ENCODE measurements at regions not wholly inside any gene's neighbourhood (a gene's known extent, or its start where the extent isn't known, plus 50 kb on each side); places are given as distances from the start of the nearest gene placed in this dataset.

DNA sequence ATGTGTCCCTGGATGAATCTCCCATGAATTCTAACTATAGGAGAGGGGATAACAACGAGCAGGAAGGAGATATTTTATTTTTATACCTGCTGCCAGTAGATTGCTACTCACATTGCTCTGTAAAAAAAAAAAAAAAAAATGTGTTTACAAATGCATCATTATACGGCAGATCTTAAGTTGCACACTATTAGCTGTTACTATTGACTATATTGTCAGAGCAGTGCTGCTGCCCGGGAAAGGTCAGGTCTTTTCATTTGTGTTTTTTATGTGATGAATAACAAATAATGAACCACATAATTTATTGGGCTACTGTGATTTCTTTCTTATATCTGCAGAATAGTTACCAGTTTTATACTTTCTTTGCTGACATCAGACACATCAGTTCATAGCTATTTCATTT, 393.3 kb downstream of the C6orf118 start:
- DNase-seq, result no peak
- no peak overlapping the region for H3K4me3 Mint-ChIP-seq
- H3K9me3 Mint-ChIP-seq, result peaks cover 4% of the 10 kb centered on the region
- no peaks in the 10 kb centered on the region for H3K4me1 Mint-ChIP-seq
- H3K36me3 Mint-ChIP-seq (ENCODE audit: low read depth), result no peaks in the 10 kb centered on the region
- ATAC-seq, result no peak
- no peak overlapping the region for H3K27ac Mint-ChIP-seq
- H3K27me3 Mint-ChIP-seq, result no peaks in the 10 kb centered on the region

DNA sequence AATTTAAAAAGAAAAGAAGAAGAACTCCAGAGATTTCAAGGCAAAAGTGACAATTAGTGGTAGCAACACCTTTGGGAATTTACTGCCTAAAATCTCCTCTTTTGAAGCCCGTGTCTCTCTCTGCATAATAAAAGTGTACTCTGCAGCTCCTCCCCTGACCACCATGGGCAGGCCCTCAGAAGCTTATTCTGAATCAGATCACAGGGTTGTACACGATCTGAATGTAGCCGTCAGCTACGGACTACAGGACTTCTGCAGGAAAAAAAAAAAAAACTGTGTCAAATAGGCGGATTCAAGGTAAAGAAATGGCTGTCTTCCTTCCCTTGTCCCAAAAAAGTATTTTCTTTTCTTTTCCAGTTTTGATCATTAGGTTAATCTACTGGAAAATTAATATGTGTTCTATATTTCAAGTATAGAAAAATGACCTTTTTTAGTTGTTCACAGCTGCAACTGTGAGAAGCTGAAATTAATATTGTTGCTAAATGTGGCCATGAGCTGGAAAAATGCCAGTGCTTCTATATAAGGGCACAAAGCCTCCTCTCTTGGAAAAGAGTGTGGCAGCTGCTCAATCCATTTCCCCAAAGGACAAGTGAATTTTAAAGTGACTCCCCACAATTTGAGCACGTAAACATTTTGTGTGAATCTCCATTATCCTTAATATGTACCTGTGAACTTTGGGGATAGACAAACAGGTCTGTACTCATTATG, 397.4 kb downstream of the C6orf118 start:
- DNase-seq (no peak), ATAC-seq (no peak)
- Mint-ChIP-seq H3K36me3 (ENCODE audit: low read depth) (no peaks in the 10 kb centered on the region), H3K9me3 (no peaks in the 10 kb centered on the region), H3K27ac (no peak overlapping the region), H3K4me1 (no peaks in the 10 kb centered on the region), H3K4me3 (no peak overlapping the region), H3K27me3 (no peaks in the 10 kb centered on the region)

GRCh38 chr6:164911151-164911550, 398.3 kb downstream of the C6orf118 start:
- no peak overlapping the region for H3K27ac Mint-ChIP-seq
- H3K27me3 Mint-ChIP-seq, result no peaks in the 10 kb centered on the region
- H3K36me3 Mint-ChIP-seq (ENCODE audit: low read depth), result no peaks in the 10 kb centered on the region
- H3K9me3 Mint-ChIP-seq, result no peaks in the 10 kb centered on the region
- H3K4me3 Mint-ChIP-seq, result no peak overlapping the region
- H3K4me1 Mint-ChIP-seq, result no peaks in the 10 kb centered on the region
- ATAC-seq (no peak), DNase-seq (no peak)

- no peak overlapping the region for H3K27ac Mint-ChIP-seq
- ATAC-seq, result no peak
- H3K27me3 Mint-ChIP-seq, result no peaks in the 10 kb centered on the region
- DNase-seq, result no peak
- H3K9me3 Mint-ChIP-seq, result no peaks in the 10 kb centered on the region
- no peaks in the 10 kb centered on the region for H3K4me1 Mint-ChIP-seq
- H3K36me3 Mint-ChIP-seq (ENCODE audit: low read depth), result no peaks in the 10 kb centered on the region
- H3K4me3 Mint-ChIP-seq, result no peak overlapping the region
Observed at GRCh38 chr6:164906766-164907165, 402.6 kb downstream of the C6orf118 start.

DNA sequence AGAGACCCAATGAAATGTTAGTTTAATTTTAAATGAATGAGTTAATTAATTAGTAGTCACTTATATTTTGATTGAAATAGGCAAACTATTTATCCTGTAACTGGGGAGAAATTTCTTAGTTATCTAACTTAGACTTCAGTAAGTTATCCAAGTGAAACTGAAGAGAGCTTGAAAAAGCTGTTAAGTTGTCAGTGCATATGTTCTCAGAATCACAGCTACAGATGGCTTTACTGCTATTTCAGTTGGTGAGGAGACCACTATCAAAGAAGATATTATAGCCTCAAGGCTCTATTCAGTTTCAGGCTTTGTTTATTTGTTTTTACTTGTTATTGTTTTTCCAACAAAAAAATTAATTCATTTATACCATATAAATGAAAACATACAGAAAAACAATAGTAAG, 404.1 kb downstream of the C6orf118 start:
- ATAC-seq (no peak), DNase-seq (no peak)
- H3K27ac Mint-ChIP-seq, result no peak overlapping the region
- H3K4me3 Mint-ChIP-seq, result no peak overlapping the region
- H3K9me3 Mint-ChIP-seq, result no peaks in the 10 kb centered on the region
- H3K4me1 Mint-ChIP-seq, result no peaks in the 10 kb centered on the region
- no peaks in the 10 kb centered on the region for H3K36me3 Mint-ChIP-seq (ENCODE audit: low read depth)
- H3K27me3 Mint-ChIP-seq, result no peaks in the 10 kb centered on the region

- Mint-ChIP-seq H3K4me1 (no peaks in the 10 kb centered on the region), H3K27ac (no peak overlapping the region), H3K4me3 (no peak overlapping the region), H3K9me3 (peaks cover 15% of the 10 kb centered on the region), H3K36me3 (ENCODE audit: low read depth) (no peaks in the 10 kb centered on the region), H3K27me3 (no peaks in the 10 kb centered on the region)
- DNase-seq, result no peak
- ATAC-seq, result no peak
Observed at GRCh38 chr6:164898412-164898811, 411.0 kb downstream of the C6orf118 start.

- ATAC-seq (no peak), DNase-seq (no peak)
- Mint-ChIP-seq H3K27ac (no peak overlapping the region), H3K36me3 (ENCODE audit: low read depth) (no peaks in the 10 kb centered on the region), H3K9me3 (peaks cover 15% of the 10 kb centered on the region), H3K4me3 (no peak overlapping the region), H3K27me3 (no peaks in the 10 kb centered on the region), H3K4me1 (no peaks in the 10 kb centered on the region)
Observed at GRCh38 chr6:164897523-164898235, 411.7 kb downstream of the C6orf118 start.

DNA sequence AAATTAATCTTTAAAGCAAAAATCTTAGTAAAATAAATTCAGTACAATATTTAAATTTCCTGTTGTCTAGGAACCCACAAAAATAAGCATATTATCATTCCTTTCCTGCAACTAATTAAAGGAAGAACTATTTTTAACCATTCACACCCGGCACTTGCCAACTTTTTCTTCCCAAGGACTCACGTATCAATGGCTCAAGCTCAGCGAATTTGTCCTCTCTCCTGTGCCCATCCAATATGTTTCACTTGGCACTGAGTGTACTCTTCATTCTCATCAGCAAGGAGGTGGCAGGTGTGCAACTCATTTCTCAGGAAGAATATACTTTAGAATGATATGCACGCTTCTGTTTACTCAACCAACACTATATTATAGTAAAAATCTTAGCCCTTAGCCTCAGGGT, 419.4 kb downstream of the C6orf118 start:
- Mint-ChIP-seq H3K27me3 (no peaks in the 10 kb centered on the region), H3K27ac (no peak overlapping the region), H3K36me3 (ENCODE audit: low read depth) (no peaks in the 10 kb centered on the region), H3K4me3 (no peak overlapping the region), H3K4me1 (no peaks in the 10 kb centered on the region), H3K9me3 (peaks cover 12% of the 10 kb centered on the region)
- DNase-seq (no peak), ATAC-seq (no peak)

DNA sequence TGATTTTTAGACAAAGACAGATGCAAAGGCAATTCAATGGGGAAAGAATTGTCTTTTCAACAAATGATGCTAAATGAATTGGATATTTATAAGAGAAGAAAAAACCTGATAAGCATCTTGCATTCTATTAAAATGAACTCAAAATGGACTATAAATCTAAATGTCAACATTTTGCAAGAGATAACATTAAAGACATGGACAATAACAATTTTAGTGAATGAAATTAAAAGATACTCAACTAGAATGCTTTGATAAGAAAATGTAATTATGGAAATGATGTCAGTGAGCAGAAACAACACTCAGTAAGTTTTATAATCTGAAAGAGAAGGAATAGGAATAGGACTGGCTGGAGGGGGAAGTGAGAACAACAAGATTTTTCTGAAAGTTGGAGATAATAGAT, 421.7 kb downstream of the C6orf118 start:
- H3K27me3 Mint-ChIP-seq, result no peaks in the 10 kb centered on the region
- DNase-seq (no peak), ATAC-seq (no peak)
- H3K4me1 Mint-ChIP-seq, result no peaks in the 10 kb centered on the region
- no peak overlapping the region for H3K27ac Mint-ChIP-seq
- no peaks in the 10 kb centered on the region for H3K36me3 Mint-ChIP-seq (ENCODE audit: low read depth)
- H3K9me3 Mint-ChIP-seq, result peaks cover 8% of the 10 kb centered on the region
- no peak overlapping the region for H3K4me3 Mint-ChIP-seq

DNA sequence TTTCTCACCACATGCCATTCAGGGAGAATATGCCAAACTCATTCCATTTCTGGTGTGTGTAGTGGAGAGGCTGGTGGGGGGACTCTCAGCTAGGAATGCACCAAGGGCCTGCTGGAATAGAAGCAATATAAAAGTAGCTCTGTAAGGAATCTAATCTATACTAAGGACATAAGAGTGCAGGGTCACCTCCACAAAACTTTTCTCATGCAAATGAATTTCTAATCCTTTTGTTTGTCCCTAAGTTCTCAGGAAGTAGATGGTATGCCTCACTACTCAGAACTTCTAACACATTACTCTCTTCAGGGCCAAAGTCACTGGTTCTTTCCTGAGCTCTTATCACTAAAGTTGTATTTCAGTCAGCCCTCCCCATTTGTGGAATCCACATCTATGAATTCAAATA, 427.2 kb downstream of the C6orf118 start:
- Mint-ChIP-seq H3K9me3 (peaks cover 4% of the 10 kb centered on the region), H3K4me1 (no peaks in the 10 kb centered on the region)
- no peak for DNase-seq

GRCh38 chr6:164871783-164872182, 437.6 kb downstream of the C6orf118 start:
- no peak overlapping the region for H3K4me3 Mint-ChIP-seq
- peaks cover 14% of the 10 kb centered on the region for H3K9me3 Mint-ChIP-seq
- H3K36me3 Mint-ChIP-seq (ENCODE audit: low read depth), result no peaks in the 10 kb centered on the region
- H3K27me3 Mint-ChIP-seq, result no peaks in the 10 kb centered on the region
- DNase-seq (no peak), ATAC-seq (no peak)
- no peak overlapping the region for H3K27ac Mint-ChIP-seq
- H3K4me1 Mint-ChIP-seq, result no peaks in the 10 kb centered on the region

More for the DNA sequence above, 427.2 kb downstream of the C6orf118 start:
- no peak for ATAC-seq
- Mint-ChIP-seq H3K27ac (no peak overlapping the region), H3K36me3 (ENCODE audit: low read depth) (no peaks in the 10 kb centered on the region), H3K27me3 (no peaks in the 10 kb centered on the region), H3K4me3 (no peak overlapping the region)

GRCh38 chr6:164870164-164870563, 439.2 kb downstream of the C6orf118 start:
- H3K36me3 Mint-ChIP-seq (ENCODE audit: low read depth), result no peaks in the 10 kb centered on the region
- DNase-seq, result no peak
- H3K4me3 Mint-ChIP-seq, result no peak overlapping the region
- peaks cover 14% of the 10 kb centered on the region for H3K9me3 Mint-ChIP-seq
- H3K27me3 Mint-ChIP-seq, result no peaks in the 10 kb centered on the region
- H3K27ac Mint-ChIP-seq, result no peak overlapping the region
- no peaks in the 10 kb centered on the region for H3K4me1 Mint-ChIP-seq
- no peak for ATAC-seq

DNA sequence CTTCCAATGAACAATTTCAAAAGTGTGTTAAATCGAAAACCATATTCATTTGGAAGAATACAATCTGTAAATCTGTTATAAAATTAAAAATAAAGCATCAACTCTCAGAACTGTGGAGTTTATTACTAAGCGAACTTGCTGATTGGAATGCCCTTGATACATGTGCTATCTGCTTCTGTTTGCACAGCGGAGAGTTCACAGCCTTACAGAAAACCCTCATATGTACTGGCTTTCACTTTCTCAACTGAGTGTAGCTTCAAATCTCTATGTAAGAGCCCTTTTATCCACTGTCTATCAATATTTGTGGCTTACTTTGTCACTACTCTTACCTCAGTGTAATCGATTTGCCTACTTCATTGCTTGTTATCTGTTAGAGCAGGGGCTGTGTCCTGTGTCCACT, 447.4 kb downstream of the C6orf118 start:
- Mint-ChIP-seq H3K4me1 (no peaks in the 10 kb centered on the region), H3K36me3 (ENCODE audit: low read depth) (no peaks in the 10 kb centered on the region), H3K4me3 (no peak overlapping the region), H3K27me3 (no peaks in the 10 kb centered on the region), H3K9me3 (peaks cover 11% of the 10 kb centered on the region), H3K27ac (no peak overlapping the region)
- DNase-seq (no peak), ATAC-seq (no peak)

- no peaks in the 10 kb centered on the region for H3K27me3 Mint-ChIP-seq
- no peaks in the 10 kb centered on the region for H3K4me1 Mint-ChIP-seq
- H3K27ac Mint-ChIP-seq, result no peak overlapping the region
- no peaks in the 10 kb centered on the region for H3K36me3 Mint-ChIP-seq (ENCODE audit: low read depth)
- no peak for DNase-seq
- H3K4me3 Mint-ChIP-seq, result no peak overlapping the region
- no peak for ATAC-seq
- peaks cover 9% of the 10 kb centered on the region for H3K9me3 Mint-ChIP-seq
Observed at GRCh38 chr6:164859816-164860215, 449.6 kb downstream of the C6orf118 start.

- DNase-seq (no peak), ATAC-seq (no peak)
- Mint-ChIP-seq H3K27ac (no peak overlapping the region), H3K36me3 (ENCODE audit: low read depth) (no peaks in the 10 kb centered on the region), H3K4me3 (no peak overlapping the region), H3K9me3 (no peaks in the 10 kb centered on the region), H3K4me1 (no peaks in the 10 kb centered on the region), H3K27me3 (no peaks in the 10 kb centered on the region)
Observed at GRCh38 chr6:164856138-164856537, 453.3 kb downstream of the C6orf118 start.

All from activated naive CD8-positive, alpha-beta T cell treated with anti-CD3 and anti-CD28 coated beads, Interleukin-2, amount 50 U/mL, for 24 hours (primary cell).